Muscle layer of colon (tissue), 2 donors: ENCODE measurements at regions not wholly inside any gene's neighbourhood (a gene's known extent, or its start where the extent isn't known, plus 50 kb on each side); places are given as distances from the start of the nearest gene placed in this dataset.
"Not testable (repeated sequence)": the region's sequence is repeated elsewhere in the genome, so short reads cannot be mapped to it uniquely, and the experiment has no call there.

Source experiments
- H3K27ac ChIP-seq: one replicate; pipeline ENCODE4 v1.7.0; 2013; ENCODE audit warnings: low read depth, mild to moderate bottlenecking, low read length, moderate library complexity
- H3K27me3 ChIP-seq, 2 donors: one replicate each; pipeline ENCODE4 v1.7.0; 2013; ENCODE audit warnings: low read length in 2 of 2, mild to moderate bottlenecking in 2 of 2; ENCODE audit not compliant: insufficient read depth in 2 of 2, control insufficient read depth in 1 of 2
- H3K36me3 ChIP-seq: one replicate; pipeline ENCODE4 v1.7.0; 2013; ENCODE audit warnings: mild to moderate bottlenecking, low read length; ENCODE audit not compliant: insufficient read depth
- H3K4me1 ChIP-seq: one replicate; pipeline ENCODE4 v1.7.0; 2013; ENCODE audit warnings: mild to moderate bottlenecking, low read length; ENCODE audit not compliant: insufficient read depth
- H3K4me3 ChIP-seq, 2 donors: one replicate each; pipeline ENCODE4 v1.7.0; 2013; ENCODE audit warnings: low read length in 2 of 2, low read depth in 1 of 2, mild to moderate bottlenecking in 1 of 2, moderate library complexity in 1 of 2
- H3K9ac ChIP-seq: one replicate; pipeline ENCODE4 v1.7.0; 2013; ENCODE audit warnings: low read length
- H3K9me3 ChIP-seq: one replicate; pipeline ENCODE4 v1.7.0; 2013; ENCODE audit warnings: mild to moderate bottlenecking, low read length
- donor health status: abdominal sarcoma.
- donor health status: Adenocarcinoma of cecum.

- Histone ChIP-seq H3K9me3 (no peaks in the 10 kb centered on the region), H3K4me3 (no peak overlapping the region), H3K27me3 (no peaks in the 10 kb centered on the region), H3K4me1 (no peaks in the 10 kb centered on the region), H3K9ac (no peak overlapping the region), H3K36me3 (no peaks in the 10 kb centered on the region), H3K27ac (no peak overlapping the region)
Observed at GRCh38 chr5:72711351-72711750, 105.1 kb upstream of the TNPO1 start.

DNA sequence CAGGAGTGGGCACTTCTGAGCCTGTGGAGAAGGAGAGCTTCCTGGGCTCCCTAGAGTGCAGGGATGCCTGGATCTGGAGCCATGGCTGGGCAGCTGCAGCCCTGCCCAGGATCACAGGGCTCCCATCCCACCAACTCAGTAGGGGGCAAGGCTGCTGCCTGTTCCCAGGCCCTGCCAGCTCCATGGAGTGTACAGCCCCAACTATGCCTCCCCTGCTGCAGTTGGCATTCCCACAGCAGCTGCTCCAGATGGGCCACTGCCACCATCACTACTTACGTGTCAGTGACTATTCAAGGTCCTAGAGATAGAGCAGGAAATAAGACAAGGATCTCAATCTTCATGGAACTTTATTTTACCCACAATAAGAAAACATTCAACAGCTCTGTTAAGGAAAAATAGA, 107.1 kb upstream of the TNPO1 start:
- no peaks in the 10 kb centered on the region for H3K4me1 ChIP-seq
- H3K27ac ChIP-seq = no peak overlapping the region
- no peaks in the 10 kb centered on the region for H3K36me3 ChIP-seq
- no peaks in the 10 kb centered on the region for H3K27me3 ChIP-seq
- H3K9me3 ChIP-seq = no peaks in the 10 kb centered on the region
- no peak overlapping the region for H3K9ac ChIP-seq
- H3K4me3 ChIP-seq = no peak overlapping the region

- Histone ChIP-seq H3K4me1 (no peaks in the 10 kb centered on the region), H3K9me3 (no peaks in the 10 kb centered on the region), H3K4me3 (no peak overlapping the region), H3K27me3 (no peaks in the 10 kb centered on the region), H3K27ac (no peak overlapping the region), H3K9ac (no peak overlapping the region), H3K36me3 (no peaks in the 10 kb centered on the region)
Observed at GRCh38 chr5:72705178-72705577, 111.3 kb upstream of the TNPO1 start.

- H3K9ac ChIP-seq = no peak overlapping the region
- no peak overlapping the region for H3K4me3 ChIP-seq
- H3K27ac ChIP-seq = no peak overlapping the region
- no peaks in the 10 kb centered on the region for H3K9me3 ChIP-seq
- H3K27me3 ChIP-seq = no peaks in the 10 kb centered on the region
- no peaks in the 10 kb centered on the region for H3K36me3 ChIP-seq
- H3K4me1 ChIP-seq = no peaks in the 10 kb centered on the region
Observed at GRCh38 chr5:72703876-72704275, 112.6 kb upstream of the TNPO1 start.

- H3K9me3 ChIP-seq = no peaks in the 10 kb centered on the region
Observed at GRCh38 chr5:72702881-72703434, 113.5 kb upstream of the TNPO1 start.

DNA sequence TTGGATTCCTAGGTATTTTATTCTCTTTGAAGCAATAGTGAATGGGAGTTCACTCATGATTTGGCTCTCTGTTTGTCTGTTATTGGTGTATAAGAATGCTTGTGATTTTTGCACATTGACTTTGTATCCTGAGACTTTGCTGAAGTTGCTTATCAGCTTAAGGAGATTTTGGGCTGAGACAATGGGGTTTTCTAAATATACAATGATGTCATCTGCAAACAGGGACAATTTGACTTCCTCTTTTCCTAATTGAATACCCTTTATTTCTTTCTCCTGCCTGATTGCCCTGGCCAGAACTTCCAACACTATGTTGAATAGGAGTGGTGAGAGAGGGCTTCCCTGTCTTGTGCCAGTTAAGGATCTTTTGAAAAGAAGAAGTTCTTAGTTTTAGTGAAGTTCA, 114.4 kb upstream of the TNPO1 start:
- not testable (repeated sequence) for H3K4me3 ChIP-seq, H3K27me3 ChIP-seq, H3K27ac ChIP-seq, H3K4me1 ChIP-seq, H3K9me3 ChIP-seq, H3K9ac ChIP-seq, H3K36me3 ChIP-seq

More at GRCh38 chr5:72702881-72703434, 113.5 kb upstream of the TNPO1 start:
- H3K9ac ChIP-seq = no peak overlapping the region
- H3K27me3 ChIP-seq = no peaks in the 10 kb centered on the region
- no peaks in the 10 kb centered on the region for H3K36me3 ChIP-seq
- H3K4me3 ChIP-seq = no peak overlapping the region
- no peaks in the 10 kb centered on the region for H3K4me1 ChIP-seq
- H3K27ac ChIP-seq = no peak overlapping the region

- Histone ChIP-seq H3K27ac (no peak overlapping the region), H3K4me1 (peaks cover 2% of the 10 kb centered on the region), H3K9ac (no peak overlapping the region), H3K9me3 (no peaks in the 10 kb centered on the region), H3K27me3 (no peaks in the 10 kb centered on the region), H3K36me3 (no peaks in the 10 kb centered on the region), H3K4me3 (no peak overlapping the region)
Observed at GRCh38 chr5:72698481-72698880, 118.0 kb upstream of the TNPO1 start.

DNA sequence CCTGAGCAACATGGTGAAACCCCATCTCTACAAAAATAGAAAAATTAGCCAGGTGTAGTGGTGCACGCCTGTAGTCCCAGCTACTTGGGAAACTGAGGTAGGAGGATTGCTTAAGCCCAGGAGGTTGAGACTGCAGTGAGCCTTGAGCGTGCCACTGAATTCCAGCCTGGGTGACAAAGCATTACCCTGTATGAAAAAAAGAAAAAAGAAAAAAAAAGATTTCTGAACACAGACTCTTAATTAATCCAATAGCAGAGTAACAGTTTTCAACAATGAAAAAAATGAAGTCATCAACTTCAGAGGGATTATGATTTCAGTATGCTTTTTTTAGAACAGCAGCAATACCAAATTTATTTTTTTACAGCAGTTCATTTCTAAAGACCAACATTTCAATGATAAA, 118.8 kb upstream of the TNPO1 start:
- no peaks in the 10 kb centered on the region for H3K36me3 ChIP-seq
- no peaks in the 10 kb centered on the region for H3K9me3 ChIP-seq
- no peaks in the 10 kb centered on the region for H3K27me3 ChIP-seq
- H3K27ac ChIP-seq = no peak overlapping the region
- H3K4me1 ChIP-seq = peaks cover 9% of the 10 kb centered on the region
- no peak overlapping the region for H3K9ac ChIP-seq
- no peak overlapping the region for H3K4me3 ChIP-seq

GRCh38 chr5:72695659-72696058, 120.8 kb upstream of the TNPO1 start:
- H3K36me3 ChIP-seq = no peaks in the 10 kb centered on the region
- peaks cover 24% of the 10 kb centered on the region for H3K4me1 ChIP-seq
- no peaks in the 10 kb centered on the region for H3K9me3 ChIP-seq
- no peaks in the 10 kb centered on the region for H3K27me3 ChIP-seq
- no peak overlapping the region for H3K4me3 ChIP-seq
- no peak overlapping the region for H3K27ac ChIP-seq
- H3K9ac ChIP-seq = no peak overlapping the region

DNA sequence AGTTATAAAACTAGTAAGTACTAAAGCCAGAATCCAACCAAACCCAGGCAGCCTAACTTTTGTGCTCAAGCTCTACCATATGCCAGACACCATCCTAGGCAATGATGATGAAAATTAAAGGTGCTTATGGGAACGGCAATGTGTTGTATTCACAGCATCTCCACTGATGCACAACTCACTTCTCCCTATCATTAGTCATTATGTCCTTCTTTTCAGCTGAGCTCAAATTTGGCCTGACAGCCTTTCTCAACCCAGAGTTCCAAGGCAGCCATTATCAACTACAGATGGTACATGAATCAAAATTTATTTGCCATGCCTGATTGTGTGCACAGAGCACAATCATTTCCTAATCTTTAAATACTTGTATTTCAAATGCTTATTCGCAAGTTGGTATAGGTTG, 121.6 kb upstream of the TNPO1 start:
- H3K9ac ChIP-seq = no peak overlapping the region
- no peak overlapping the region for H3K4me3 ChIP-seq
- no peaks in the 10 kb centered on the region for H3K36me3 ChIP-seq
- no peak overlapping the region for H3K27ac ChIP-seq
- H3K27me3 ChIP-seq = no peaks in the 10 kb centered on the region
- H3K9me3 ChIP-seq = no peaks in the 10 kb centered on the region
- H3K4me1 ChIP-seq = peaks cover 24% of the 10 kb centered on the region

- Histone ChIP-seq H3K4me3 (no peak overlapping the region), H3K9ac (no peak overlapping the region), H3K27me3 (no peaks in the 10 kb centered on the region), H3K36me3 (no peaks in the 10 kb centered on the region), H3K4me1 (peaks cover 24% of the 10 kb centered on the region), H3K27ac (no peak overlapping the region), H3K9me3 (no peaks in the 10 kb centered on the region)
Observed at GRCh38 chr5:72693546-72694205, 122.8 kb upstream of the TNPO1 start.
